ENCODE measurements at regions not wholly inside any gene's neighbourhood (a gene's known extent, or its start where the extent isn't known, plus 50 kb on each side); places are given as distances from the start of the nearest gene placed in this dataset.

- Histone ChIP-seq H3K27ac (ENCODE audit: low read depth in 1 of 2, low read length in 2 of 2) (no peak overlapping the region), H2AFZ (ENCODE audit: insufficient read depth, low read depth, low read length, poor library complexity, severe bottlenecking) (no peak overlapping the region), H3K4me3 (replicated peaks in 1 of 3; ENCODE audit: low read depth in 2 of 3, low read length in 3 of 3) (no peak overlapping the region), H4K20me1 (ENCODE audit: insufficient read depth, low read length) (no peaks in the 10 kb centered on the region), H3K27me3 (ENCODE audit: control insufficient read depth in 2 of 2, insufficient read depth in 2 of 2, low read length in 2 of 2) (no peaks in the 10 kb centered on the region), H3K4me1 (ENCODE audit: control insufficient read depth in 1 of 2, insufficient read depth in 2 of 2, low read length in 2 of 2) (no peaks in the 10 kb centered on the region), H3K9ac (ENCODE audit: insufficient read depth, low read length, poor library complexity, severe bottlenecking) (no peak overlapping the region), H3K79me2 (ENCODE audit: insufficient read depth, low read length) (no peaks in the 10 kb centered on the region), H3K36me3 (replicated peaks in 1 of 2; ENCODE audit: control insufficient read depth in 1 of 2, insufficient read depth in 2 of 2, low read length in 2 of 2) (no peaks in the 10 kb centered on the region), H3K9me3 (replicated peaks in 1 of 2; ENCODE audit: control insufficient read depth in 1 of 2, insufficient read depth in 1 of 2, low read length in 2 of 2) (no peaks in the 10 kb centered on the region), H3K4me2 (replicated peaks; ENCODE audit: extremely low read depth, low read length, poor library complexity, severe bottlenecking) (no peak overlapping the region)
- H3K4me3 Mint-ChIP-seq, result no peak overlapping the region
- H3K27me3 Mint-ChIP-seq (ENCODE audit: low read depth in 3 of 3), result peaks cover 0 to 2% (median 1%) of the 10 kb centered on the region in 3 donors
- no peak overlapping the region for H3K27ac Mint-ChIP-seq
- WGBS (ENCODE audit: insufficient coverage), result 100% methylated on average over 2 of the region's 3 CpGs
- no peaks in the 10 kb centered on the region for H3K4me1 Mint-ChIP-seq
- no peaks in the 10 kb centered on the region for H3K36me3 Mint-ChIP-seq
- TF ChIP-seq CTCF (IDR thresholded peaks at IDR 0.05), result no peak
- DNase-seq, result no peak
- intact Hi-C loops (cut with micrococcal nuclease), result no loop called here
- H3K9me3 Mint-ChIP-seq, result peaks cover 0 to 4% (median 0%) of the 10 kb centered on the region in 7 donors
Observed at GRCh38 chr10:81479316-81479715, 395.7 kb upstream of the NRG3 start.

- Histone ChIP-seq H3K4me3 (replicated peaks in 1 of 3; ENCODE audit: low read depth in 2 of 3, low read length in 3 of 3) (no peak overlapping the region), H4K20me1 (ENCODE audit: insufficient read depth, low read length) (no peaks in the 10 kb centered on the region), H3K27ac (ENCODE audit: low read depth in 1 of 2, low read length in 2 of 2) (no peak overlapping the region), H3K4me1 (ENCODE audit: control insufficient read depth in 1 of 2, insufficient read depth in 2 of 2, low read length in 2 of 2) (no peaks in the 10 kb centered on the region), H3K79me2 (ENCODE audit: insufficient read depth, low read length) (no peaks in the 10 kb centered on the region), H3K9me3 (replicated peaks in 1 of 2; ENCODE audit: control insufficient read depth in 1 of 2, insufficient read depth in 1 of 2, low read length in 2 of 2) (peaks cover 0 to 4% of the 10 kb centered on the region in 2 donors), H3K36me3 (replicated peaks in 1 of 2; ENCODE audit: control insufficient read depth in 1 of 2, insufficient read depth in 2 of 2, low read length in 2 of 2) (no peaks in the 10 kb centered on the region), H3K27me3 (ENCODE audit: control insufficient read depth in 2 of 2, insufficient read depth in 2 of 2, low read length in 2 of 2) (no peaks in the 10 kb centered on the region), H3K9ac (ENCODE audit: insufficient read depth, low read length, poor library complexity, severe bottlenecking) (no peak overlapping the region), H3K4me2 (replicated peaks; ENCODE audit: extremely low read depth, low read length, poor library complexity, severe bottlenecking) (no peak overlapping the region), H2AFZ (ENCODE audit: insufficient read depth, low read depth, low read length, poor library complexity, severe bottlenecking) (no peak overlapping the region)
- TF ChIP-seq CTCF (IDR thresholded peaks at IDR 0.05), result no peak
- H3K4me3 Mint-ChIP-seq, result no peak overlapping the region
- intact Hi-C loops (cut with micrococcal nuclease), result no loop called here
- no peaks in the 10 kb centered on the region for H3K27me3 Mint-ChIP-seq (ENCODE audit: low read depth in 3 of 3)
- no peak for DNase-seq
- no peaks in the 10 kb centered on the region for H3K36me3 Mint-ChIP-seq
- H3K4me1 Mint-ChIP-seq, result no peaks in the 10 kb centered on the region
- peaks cover 0 to 13% (median 3%) of the 10 kb centered on the region in 7 donors for H3K9me3 Mint-ChIP-seq
- H3K27ac Mint-ChIP-seq, result no peak overlapping the region
Observed at GRCh38 chr10:81496626-81497025, 378.4 kb upstream of the NRG3 start.
